BJ (cell line): ENCODE measurements at regions not wholly inside any gene's neighbourhood (a gene's known extent, or its start where the extent isn't known, plus 50 kb on each side); places are given as distances from the start of the nearest gene placed in this dataset.

Source experiments
- CTCF ChIA-PET: fragments of 350-600 bp; formaldehyde crosslinking; extraction: SDS; loops from one replicate; lab custom pipeline; 2021; ENCODE audit warnings: antibody characterized with exemption, inconsistent platforms; lab: Yijun Ruan, JAX
- POLR2A ChIA-PET: fragments of 300-600 bp; sonication (Branson Sonifier 250); formaldehyde crosslinking; extraction: SDS; loops from one replicate; lab custom pipeline; 2021; ENCODE audit warnings: antibody characterized with exemption; lab: Charles Lee
- DNase-seq: peaks from one replicate; pipeline ENCODE4 v3.0.0-alpha.2; 2011; ENCODE audit warnings: low read depth
- H3K27me3 ChIP-seq: 2 replicates; pipeline ENCODE4 v1.6.0; 2011; ENCODE audit warnings: low read length; ENCODE audit not compliant: control insufficient read depth, insufficient read depth
- H3K36me3 ChIP-seq: 2 replicates; pipeline ENCODE4 v1.5.1; 2011; ENCODE audit warnings: low read length; ENCODE audit not compliant: control insufficient read depth, insufficient read depth
- H3K4me3 ChIP-seq: 2 replicates; pipeline ENCODE4 v1.5.1; 2011; ENCODE audit warnings: low read depth, mild to moderate bottlenecking, control low read depth, low read length
- TF ChIP-seq, protein P1 (sequence below): IDR thresholded peaks from 2 replicates; pipeline ENCODE4 v1.5.1; 2011; ENCODE audit warnings: low read depth, mild to moderate bottlenecking, control low read depth, inconsistent platforms, low read length, moderate library complexity; ENCODE audit not compliant: insufficient read depth

GRCh38 chr2:64867253-64867996 lies 121.8 kb upstream of the SLC1A4 start:
- Histone ChIP-seq H3K4me3 (no peak overlapping the region), H3K27me3 (peaks cover 40% of the 10 kb centered on the region), H3K36me3 (no peaks in the 10 kb centered on the region)
- DNase-seq = no peak
- POLR2A ChIA-PET = interaction anchor here (0.5 to 0.8 kb wide), 3 partner anchors 100 to 215 kb away, joined by 3 to 4 read pairs (median 4); partner anchors contain the start of gene SERTAD2
- TF ChIP-seq, protein P1, sequence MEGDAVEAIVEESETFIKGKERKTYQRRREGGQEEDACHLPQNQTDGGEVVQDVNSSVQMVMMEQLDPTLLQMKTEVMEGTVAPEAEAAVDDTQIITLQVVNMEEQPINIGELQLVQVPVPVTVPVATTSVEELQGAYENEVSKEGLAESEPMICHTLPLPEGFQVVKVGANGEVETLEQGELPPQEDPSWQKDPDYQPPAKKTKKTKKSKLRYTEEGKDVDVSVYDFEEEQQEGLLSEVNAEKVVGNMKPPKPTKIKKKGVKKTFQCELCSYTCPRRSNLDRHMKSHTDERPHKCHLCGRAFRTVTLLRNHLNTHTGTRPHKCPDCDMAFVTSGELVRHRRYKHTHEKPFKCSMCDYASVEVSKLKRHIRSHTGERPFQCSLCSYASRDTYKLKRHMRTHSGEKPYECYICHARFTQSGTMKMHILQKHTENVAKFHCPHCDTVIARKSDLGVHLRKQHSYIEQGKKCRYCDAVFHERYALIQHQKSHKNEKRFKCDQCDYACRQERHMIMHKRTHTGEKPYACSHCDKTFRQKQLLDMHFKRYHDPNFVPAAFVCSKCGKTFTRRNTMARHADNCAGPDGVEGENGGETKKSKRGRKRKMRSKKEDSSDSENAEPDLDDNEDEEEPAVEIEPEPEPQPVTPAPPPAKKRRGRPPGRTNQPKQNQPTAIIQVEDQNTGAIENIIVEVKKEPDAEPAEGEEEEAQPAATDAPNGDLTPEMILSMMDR = no peak
- CTCF ChIA-PET = interaction anchor here (0.7 to 3.6 kb wide), 27 partner anchors 8 to 505 kb away, joined by 3 to 34 read pairs (median 4); partner anchors contain the start of genes AFTPH and SERTAD2

- POLR2A ChIA-PET = no interaction called here
- no peaks in the 10 kb centered on the region for H3K36me3 ChIP-seq
- DNase-seq = no peak
- CTCF ChIA-PET = interaction anchor here (0.6 to 3.6 kb wide), 9 partner anchors 20 to 283 kb away, joined by 3 to 34 read pairs (median 6); partner anchors contain the start of gene SERTAD2
- H3K4me3 ChIP-seq = no peak overlapping the region
- H3K27me3 ChIP-seq = peaks cover 40% of the 10 kb centered on the region
- TF ChIP-seq, protein P1 = no peak
Observed at GRCh38 chr2:64869126-64869525, 120.1 kb upstream of the SLC1A4 start.

DNA sequence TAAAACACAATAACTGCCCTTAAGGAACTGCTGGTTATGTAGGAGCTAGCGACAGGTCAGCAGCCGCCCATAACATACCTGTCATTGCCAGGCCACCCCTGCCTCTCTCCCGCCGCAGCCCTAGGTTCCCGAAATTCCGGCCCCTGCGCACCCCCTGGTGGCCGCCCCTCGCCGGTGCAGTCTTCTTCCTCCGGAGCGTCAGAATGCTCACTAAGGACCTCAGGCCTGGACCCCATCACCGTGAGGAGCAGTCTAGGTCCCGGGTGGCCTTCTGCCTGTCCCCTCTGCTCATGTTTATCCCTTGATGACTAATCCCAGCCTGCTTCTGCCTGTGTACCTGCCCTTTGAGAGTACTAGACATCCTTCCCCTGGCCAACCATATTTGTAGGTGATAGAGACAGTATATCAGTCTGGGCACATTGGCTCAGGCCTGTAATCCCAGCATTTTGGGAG lies 115.7 kb upstream of the SLC1A4 start:
- ChIA-PET CTCF (interaction anchor here (0.7 to 2.4 kb wide), 16 partner anchors 9 to 350 kb away, joined by 3 to 19 read pairs (median 4); no protein-coding TSS in a partner anchor), POLR2A (no interaction called here)
- Histone ChIP-seq H3K36me3 (no peaks in the 10 kb centered on the region), H3K4me3 (no peak overlapping the region), H3K27me3 (peaks cover 28% of the 10 kb centered on the region)
- TF ChIP-seq, protein P1 = peak; percentile 99
- no peak for DNase-seq

DNA sequence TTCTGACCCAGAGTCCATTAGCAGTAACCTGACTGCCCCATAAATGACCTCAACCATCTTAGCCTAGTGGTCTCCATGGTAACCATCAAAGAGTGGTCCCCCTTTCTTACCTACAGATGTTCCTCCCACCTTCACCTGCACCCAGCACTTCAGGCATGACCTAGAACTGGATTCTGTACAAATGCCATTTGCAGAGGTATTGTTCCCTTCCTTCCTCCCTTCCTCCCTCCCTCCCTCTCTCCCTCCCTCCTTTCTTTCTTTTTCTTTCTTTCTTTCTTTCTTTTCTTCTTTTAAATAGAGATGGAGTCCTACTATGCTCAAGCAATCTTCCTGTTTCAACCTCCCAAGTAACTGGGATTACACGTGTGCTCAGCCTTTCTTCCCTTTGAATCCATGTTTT lies 114.6 kb upstream of the SLC1A4 start:
- H3K4me3 ChIP-seq = no peak overlapping the region
- H3K27me3 ChIP-seq = peaks cover 17% of the 10 kb centered on the region
- POLR2A ChIA-PET = no interaction called here
- no peaks in the 10 kb centered on the region for H3K36me3 ChIP-seq
- TF ChIP-seq, protein P1 = no peak
- no peak for DNase-seq
- CTCF ChIA-PET = interaction anchor here (0.7 to 1.0 kb wide), 2 partner anchors 285 to 543 kb away, joined by 3 read pairs; no protein-coding TSS in a partner anchor

- TF ChIP-seq, protein P1 = no peak
- CTCF ChIA-PET = interaction anchor here (1.7 to 2.5 kb wide), 2 partner anchors 289 to 544 kb away, joined by 6 to 15 read pairs; no protein-coding TSS in a partner anchor
- H3K36me3 ChIP-seq = no peaks in the 10 kb centered on the region
- no peak overlapping the region for H3K4me3 ChIP-seq
- POLR2A ChIA-PET = no interaction called here
- DNase-seq = no peak
- peaks cover 10% of the 10 kb centered on the region for H3K27me3 ChIP-seq
Observed at GRCh38 chr2:64875368-64875767, 113.8 kb upstream of the SLC1A4 start.
